Sigmoid colon (tissue), 6 donors: ENCODE measurements at regions not wholly inside any gene's neighbourhood (a gene's known extent, or its start where the extent isn't known, plus 50 kb on each side); places are given as distances from the start of the nearest gene placed in this dataset.

ENCODE experiments used
- DNase-seq: peaks from one replicate; pipeline ENCODE4 v3.0.0-alpha.2; 2019
- H3K27ac ChIP-seq, 4 donors: fragments of 200-600 bp; sonication (generic); one replicate each; pipeline ENCODE4 v1.5.1; 2016 to 2019; ENCODE audit warnings: mild to moderate bottlenecking in 1 of 4
- H3K27me3 ChIP-seq, 3 donors: fragments of 200-600 bp; sonication (generic); one replicate each; pipeline ENCODE4 v1.5.1; 2019; ENCODE audit warnings: mild to moderate bottlenecking in 1 of 3
- H3K36me3 ChIP-seq, 4 donors: fragments of 200-600 bp; sonication (generic); one replicate each; pipeline ENCODE4 v1.5.1; 2016 to 2019
- H3K4me1 ChIP-seq, 4 donors: fragments of 200-600 bp; sonication (generic); one replicate each; pipeline ENCODE4 v1.5.1; 2017 to 2019
- H3K4me3 ChIP-seq, 4 donors: fragments of 200-600 bp; sonication (generic); one replicate each; pipeline ENCODE4 v1.5.1; 2017 to 2019; ENCODE audit warnings: mild to moderate bottlenecking in 2 of 4, moderate library complexity in 1 of 4
- H3K9me3 ChIP-seq, 4 donors: fragments of 200-600 bp in 3 of 4; sonication (generic) in 3 of 4; one replicate each; pipeline versions ENCODE4 v1.5.1 to v1.6.1; 2013 to 2019
- EP300 ChIP-seq, 4 donors: sonication (generic); formaldehyde crosslinking; IDR thresholded peaks; one replicate each; pipeline ENCODE4 v1.6.1; 2017; ENCODE audit warnings: antibody characterized with exemption in 4 of 4
- POLR2A ChIP-seq, 2 donors: fragments of 450-650 bp; IDR thresholded peaks; one replicate each; pipeline ENCODE4 v1.6.1; 2016; ENCODE audit warnings: antibody characterized with exemption in 2 of 2, mild to moderate bottlenecking in 2 of 2, moderate library complexity in 2 of 2
- POLR2AphosphoS5 ChIP-seq, 4 donors: sonication (generic); formaldehyde crosslinking; IDR thresholded peaks; one replicate each; pipeline ENCODE4 v1.6.1; 2017; ENCODE audit warnings: antibody characterized with exemption in 4 of 4
- WGBS, 2 donors: extraction: QIAGEN DNeasy Blood & Tissue Kit; methylation state at CpG; one replicate each; pipeline ENCODE4 v1.1.7; 2013; 5-methylcytosine and 5-hydroxymethylcytosine counted together
- intact Hi-C: fragments of 100-400 bp; cut with DNase I; formaldehyde crosslinking; loops from one replicate; pipeline ENCODE4 v1.15.1; 2023
- TF ChIP-seq, protein P1 (sequence below), 4 experiments: fragments of 450-650 bp in 3 of 4; fragments of 200-600 bp in 1 of 4; IDR thresholded peaks; one replicate each; pipeline ENCODE4 v1.5.1; 2016 to 2019; ENCODE audit warnings: antibody characterized with exemption in 4 of 4, mild to moderate bottlenecking in 3 of 4, moderate library complexity in 2 of 4
- donor health status: healthy with polysubstance abuse.
- donor health status: healthy.

DNA sequence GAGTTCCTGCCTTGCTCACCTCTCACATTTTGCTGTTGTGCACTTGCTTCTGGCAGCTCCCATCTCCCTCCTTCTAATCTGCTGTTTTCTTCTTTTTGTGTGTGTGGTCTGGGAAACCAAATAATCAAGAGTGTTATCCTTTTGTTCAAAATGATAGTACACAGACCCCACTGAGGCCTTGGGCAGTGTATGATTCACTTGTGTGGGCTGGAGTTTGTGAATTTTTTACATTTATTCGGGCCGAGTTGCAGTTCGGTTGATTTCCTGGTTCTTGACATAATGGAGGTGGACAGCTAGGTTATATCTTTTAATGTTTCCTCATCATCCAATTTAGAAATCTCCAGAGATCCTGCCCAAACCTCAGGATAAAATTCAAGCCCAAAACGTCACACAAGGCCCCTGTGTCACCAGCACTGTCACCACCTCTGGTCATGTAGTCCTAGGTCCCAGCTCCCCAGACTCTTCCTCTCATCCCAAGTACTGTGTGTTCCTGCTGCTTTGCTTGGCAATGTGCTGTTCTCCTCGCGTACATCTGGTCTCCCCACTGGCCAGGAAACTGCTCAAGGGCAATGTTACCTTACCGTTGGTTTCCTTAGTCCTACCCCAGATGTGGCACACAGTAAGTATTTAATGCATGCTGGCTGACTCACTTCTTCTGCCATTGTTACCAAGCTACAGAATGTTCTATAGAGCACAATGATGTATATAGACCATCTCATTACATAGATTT, 55.7 kb upstream of the PHACTR2 start:
- H3K4me1 ChIP-seq = peaks cover 0 to 17% (median 10%) of the 10 kb centered on the region in 4 donors
- H3K4me3 ChIP-seq = no peak overlapping the region
- H3K27me3 ChIP-seq = no peaks in the 10 kb centered on the region
- no peak for DNase-seq
- TF ChIP-seq, protein P1, sequence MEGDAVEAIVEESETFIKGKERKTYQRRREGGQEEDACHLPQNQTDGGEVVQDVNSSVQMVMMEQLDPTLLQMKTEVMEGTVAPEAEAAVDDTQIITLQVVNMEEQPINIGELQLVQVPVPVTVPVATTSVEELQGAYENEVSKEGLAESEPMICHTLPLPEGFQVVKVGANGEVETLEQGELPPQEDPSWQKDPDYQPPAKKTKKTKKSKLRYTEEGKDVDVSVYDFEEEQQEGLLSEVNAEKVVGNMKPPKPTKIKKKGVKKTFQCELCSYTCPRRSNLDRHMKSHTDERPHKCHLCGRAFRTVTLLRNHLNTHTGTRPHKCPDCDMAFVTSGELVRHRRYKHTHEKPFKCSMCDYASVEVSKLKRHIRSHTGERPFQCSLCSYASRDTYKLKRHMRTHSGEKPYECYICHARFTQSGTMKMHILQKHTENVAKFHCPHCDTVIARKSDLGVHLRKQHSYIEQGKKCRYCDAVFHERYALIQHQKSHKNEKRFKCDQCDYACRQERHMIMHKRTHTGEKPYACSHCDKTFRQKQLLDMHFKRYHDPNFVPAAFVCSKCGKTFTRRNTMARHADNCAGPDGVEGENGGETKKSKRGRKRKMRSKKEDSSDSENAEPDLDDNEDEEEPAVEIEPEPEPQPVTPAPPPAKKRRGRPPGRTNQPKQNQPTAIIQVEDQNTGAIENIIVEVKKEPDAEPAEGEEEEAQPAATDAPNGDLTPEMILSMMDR (IDR thresholded peaks at IDR 0.05) = no peak
- TF ChIP-seq POLR2A (IDR thresholded peaks at IDR 0.05) = no peak
- TF ChIP-seq EP300 (IDR thresholded peaks at IDR 0.05) = no peak
- TF ChIP-seq POLR2AphosphoS5 (IDR thresholded peaks at IDR 0.05) = no peak
- no peaks in the 10 kb centered on the region for H3K9me3 ChIP-seq
- 89 to 94% methylated on average over 7 of the region's 7 CpGs for WGBS, 2 donors
- intact Hi-C loops = no loop called here
- no peak overlapping the region for H3K27ac ChIP-seq
- H3K36me3 ChIP-seq = no peaks in the 10 kb centered on the region

DNA sequence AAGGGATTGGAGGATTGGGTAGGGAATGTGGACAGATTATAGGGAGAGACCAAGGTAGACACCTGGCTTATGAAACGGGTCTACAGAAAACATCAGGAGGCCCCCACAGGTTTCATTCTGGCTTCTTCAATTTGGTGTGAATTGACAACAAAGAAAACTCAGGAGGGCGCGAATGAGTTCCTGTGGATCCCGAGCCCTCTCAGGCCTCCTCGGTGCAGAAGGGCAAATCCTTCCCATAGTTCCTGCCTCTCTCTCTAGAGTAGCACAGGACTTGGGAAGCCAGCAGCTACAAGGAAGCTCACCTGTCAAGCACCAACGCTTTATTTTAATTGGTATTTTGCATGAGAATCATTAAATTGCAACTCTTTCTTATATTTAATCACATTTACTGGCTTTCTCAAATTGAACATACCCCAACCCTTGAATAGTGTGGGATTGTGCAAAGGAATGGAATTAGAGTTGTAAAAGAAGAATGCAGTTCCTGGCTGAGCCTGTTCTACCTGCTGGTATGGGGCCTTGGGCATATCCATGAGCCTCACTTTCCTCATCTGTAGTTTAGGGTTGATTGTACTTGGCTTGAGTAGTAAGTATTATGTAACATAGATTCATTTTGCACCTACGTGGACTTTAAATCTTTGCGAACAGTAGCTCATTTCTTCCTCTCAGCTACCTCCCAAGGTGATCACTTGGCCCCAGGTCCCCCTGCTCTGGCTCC, 56.4 kb upstream of the PHACTR2 start:
- DNase-seq = no peak
- intact Hi-C loops = no loop called here
- no peaks in the 10 kb centered on the region for H3K9me3 ChIP-seq
- H3K27ac ChIP-seq = no peak overlapping the region
- H3K4me1 ChIP-seq = peaks cover 0 to 17% (median 10%) of the 10 kb centered on the region in 4 donors
- 98% methylated on average over 8 of the region's 8 CpGs for WGBS, 2 donors
- no peaks in the 10 kb centered on the region for H3K36me3 ChIP-seq
- H3K27me3 ChIP-seq = no peaks in the 10 kb centered on the region
- TF ChIP-seq POLR2AphosphoS5 (IDR thresholded peaks at IDR 0.05) (no peak), POLR2A (IDR thresholded peaks at IDR 0.05) (no peak), EP300 (IDR thresholded peaks at IDR 0.05) (no peak)
- TF ChIP-seq, protein P1 (IDR thresholded peaks at IDR 0.05) = no peak
- H3K4me3 ChIP-seq = no peak overlapping the region

DNA sequence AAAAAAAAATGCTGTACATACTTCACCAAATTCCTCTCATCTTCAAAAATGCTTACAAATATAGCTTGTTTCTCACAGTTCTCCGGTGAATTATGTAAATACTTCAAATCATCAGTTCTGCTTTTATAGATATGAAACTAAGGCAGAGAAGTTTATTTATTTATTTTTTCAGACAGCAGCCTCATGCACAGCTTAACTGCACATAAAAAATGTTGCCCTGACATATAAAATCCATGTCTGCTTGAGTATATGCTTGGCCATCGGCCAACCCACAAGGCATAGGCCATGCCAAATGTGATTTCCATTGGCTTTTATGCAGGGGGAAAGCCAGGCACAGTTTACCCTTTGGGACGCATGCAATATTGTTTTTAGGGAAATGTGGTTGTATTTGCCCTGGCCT, 57.3 kb upstream of the PHACTR2 start:
- H3K36me3 ChIP-seq = no peaks in the 10 kb centered on the region
- intact Hi-C loops = no loop called here
- H3K27ac ChIP-seq = no peak overlapping the region
- H3K4me1 ChIP-seq = peaks cover 0 to 17% (median 10%) of the 10 kb centered on the region in 4 donors
- WGBS, 2 donors = 43 to 49% methylated on average over 3 of the region's 3 CpGs
- no peaks in the 10 kb centered on the region for H3K9me3 ChIP-seq
- no peak for DNase-seq
- no peak overlapping the region for H3K4me3 ChIP-seq
- TF ChIP-seq POLR2AphosphoS5 (IDR thresholded peaks at IDR 0.05) (no peak), EP300 (IDR thresholded peaks at IDR 0.05) (no peak), POLR2A (IDR thresholded peaks at IDR 0.05) (no peak)
- TF ChIP-seq, protein P1 (IDR thresholded peaks at IDR 0.05) = no peak
- no peaks in the 10 kb centered on the region for H3K27me3 ChIP-seq

DNA sequence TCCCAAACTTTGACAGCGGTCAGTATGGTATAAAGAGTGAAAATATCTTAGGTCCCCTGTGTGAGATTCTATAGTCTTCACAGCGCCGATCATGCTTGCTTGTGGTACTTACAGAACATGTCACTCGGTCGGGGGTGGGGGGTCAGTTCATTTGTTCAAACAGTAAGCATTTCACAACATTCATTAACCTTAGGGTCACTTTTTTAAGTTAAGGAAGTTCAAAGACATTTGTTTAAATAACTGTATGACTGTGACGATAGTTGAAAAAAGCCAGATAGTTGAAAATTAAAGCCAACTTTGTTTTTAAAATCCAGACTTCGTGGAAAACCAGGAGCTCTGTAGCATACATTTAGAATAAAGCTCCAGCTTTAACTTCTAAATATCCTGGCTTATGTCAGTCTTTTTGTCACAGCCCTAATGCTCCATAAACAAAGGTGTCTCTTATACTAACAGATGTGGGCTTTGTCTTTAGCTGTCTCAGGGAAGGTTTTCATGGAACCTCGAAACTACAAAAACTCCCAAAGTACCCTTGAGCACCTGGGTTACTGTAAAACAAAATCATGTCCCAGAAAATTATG, 57.9 kb upstream of the PHACTR2 start:
- no peak for DNase-seq
- TF ChIP-seq, protein P1 (IDR thresholded peaks at IDR 0.05) = no peak
- TF ChIP-seq POLR2AphosphoS5 (IDR thresholded peaks at IDR 0.05) = no peak
- TF ChIP-seq EP300 (IDR thresholded peaks at IDR 0.05) = no peak
- no peak for TF ChIP-seq POLR2A (IDR thresholded peaks at IDR 0.05)
- Histone ChIP-seq H3K36me3 (no peaks in the 10 kb centered on the region), H3K4me1 (peaks cover 0 to 17% (median 10%) of the 10 kb centered on the region in 4 donors), H3K27me3 (no peaks in the 10 kb centered on the region), H3K4me3 (no peak overlapping the region), H3K9me3 (no peaks in the 10 kb centered on the region), H3K27ac (no peak overlapping the region)
- intact Hi-C loops = no loop called here
- 77 to 78% methylated on average over 8 of the region's 8 CpGs for WGBS, 2 donors
